B cell (primary cell): ENCODE measurements at regions not wholly inside any gene's neighbourhood (a gene's known extent, or its start where the extent isn't known, plus 50 kb on each side); places are given as distances from the start of the nearest gene placed in this dataset.

Experiments used
- ATAC-seq: fragments of 200-7000 bp; cut with Tn5 transposase; one replicate; pipeline ENCODE4 v1.10.0; 2021; ENCODE audit warnings: low read depth, mild to moderate bottlenecking, moderate number of reproducible peaks, moderate library complexity
- CTCF ChIA-PET: fragments of 350-600 bp; sonication (Branson Sonifier 250); formaldehyde crosslinking; loops from one replicate; lab custom pipeline; 2021; ENCODE audit warnings: antibody characterized with exemption, inconsistent platforms; lab: Charles Lee
- POLR2A ChIA-PET: fragments of 350-600 bp; sonication (Branson Sonifier 250); formaldehyde crosslinking; loops from one replicate; lab custom pipeline; 2021; ENCODE audit warnings: antibody characterized with exemption; lab: Charles Lee
- DNase-seq: peaks from one replicate; pipeline ENCODE4 v3.0.0; 2013
- H2AFZ ChIP-seq: 2 replicates; pipeline ENCODE4 v1.6.1; 2012; ENCODE audit warnings: mild to moderate bottlenecking, low read depth, low read length; ENCODE audit not compliant: insufficient read depth, poor library complexity, severe bottlenecking
- H3K27ac ChIP-seq, 2 donors: 1 replicate in 1 of 2; 2 replicates in 1 of 2; pipeline ENCODE4 v1.5.1; 2012 to 2013; ENCODE audit warnings: low read length in 2 of 2, mild to moderate bottlenecking in 2 of 2, moderate library complexity in 1 of 2
- H3K27me3 ChIP-seq, 4 experiments: fragments of 200-600 bp in 1 of 4; sonication (generic) in 1 of 4; replicated peaks in 1 of 4; 1 replicate in 2 of 4; 2 replicates in 2 of 4; pipeline versions ENCODE4 v1.6.1 to v1.7.0; 2013 to 2016; ENCODE audit warnings: low read length in 3 of 4, mild to moderate bottlenecking in 2 of 4, mixed read lengths in 1 of 4, moderate library complexity in 1 of 4; ENCODE audit not compliant: insufficient read depth in 4 of 4, control insufficient read depth in 3 of 4; ENCODE audit errors: control extremely low read depth in 1 of 4
- H3K36me3 ChIP-seq, 2 experiments: replicated peaks in 1 of 2; 1 replicate in 1 of 2; 2 replicates in 1 of 2; pipeline versions ENCODE4 v1.6.1 to v1.7.1; 2013; ENCODE audit warnings: low read length in 1 of 2; ENCODE audit not compliant: insufficient read depth in 2 of 2, control insufficient read depth in 1 of 2; ENCODE audit errors: control extremely low read depth in 1 of 2, extremely low read depth in 1 of 2
- H3K4me1 ChIP-seq, 2 donors: fragments of 200-600 bp in 1 of 2; sonication (generic) in 1 of 2; 1 replicate in 1 of 2; 2 replicates in 1 of 2; pipeline versions ENCODE4 v1.5.1 to v1.6.1; 2013 to 2017; ENCODE audit warnings: low read length in 2 of 2; ENCODE audit not compliant: control insufficient read depth in 2 of 2, insufficient read depth in 2 of 2
- H3K4me2 ChIP-seq: replicated peaks from 2 replicates; pipeline ENCODE3; 2012; ENCODE audit warnings: mild to moderate bottlenecking, low read depth, low read length; ENCODE audit not compliant: poor library complexity, severe bottlenecking
- H3K4me3 ChIP-seq, 5 experiments: fragments of 200-600 bp in 1 of 5; sonication (generic) in 1 of 5; 1 replicate in 3 of 5; 2 replicates in 2 of 5; pipeline versions ENCODE4 v1.5.1 to v1.7.0; 2011 to 2016; ENCODE audit warnings: low read length in 4 of 5, mild to moderate bottlenecking in 4 of 5, low read depth in 2 of 5, control low read depth in 1 of 5, moderate library complexity in 1 of 5; ENCODE audit not compliant: insufficient read depth in 1 of 5; ENCODE audit errors: control extremely low read depth in 1 of 5, extremely low read depth in 1 of 5
- H3K79me2 ChIP-seq: fragments of 200-600 bp; sonication (generic); one replicate; pipeline ENCODE4 v1.6.0; 2016; ENCODE audit warnings: low read length; ENCODE audit not compliant: control insufficient read depth, insufficient read depth
- H3K9ac ChIP-seq: fragments of 200-600 bp; sonication (generic); 2 replicates; pipeline ENCODE4 v1.6.1; 2017; ENCODE audit warnings: mild to moderate bottlenecking, low read length, moderate library complexity
- H3K9me3 ChIP-seq, 3 donors: one replicate each; pipeline versions ENCODE4 v1.6.1 to v1.7.1; 2013; ENCODE audit warnings: low read length in 2 of 3; ENCODE audit not compliant: control insufficient read depth in 2 of 3, insufficient read depth in 1 of 3; ENCODE audit errors: control extremely low read depth in 1 of 3
- H4K20me1 ChIP-seq: 2 replicates; pipeline ENCODE4 v1.6.0; 2012; ENCODE audit warnings: mild to moderate bottlenecking, low read length; ENCODE audit not compliant: insufficient read depth, control insufficient read depth, poor library complexity, severe bottlenecking
- H3K27ac Mint-ChIP-seq: one replicate; pipeline ENCODE4 v1.8.0; 2021; ENCODE audit warnings: mixed read lengths
- H3K27me3 Mint-ChIP-seq: one replicate; pipeline ENCODE4 v1.8.0; 2021; ENCODE audit warnings: mixed read lengths
- H3K4me1 Mint-ChIP-seq: one replicate; pipeline ENCODE4 v1.8.0; 2021; ENCODE audit warnings: mixed read lengths
- H3K4me3 Mint-ChIP-seq: one replicate; pipeline ENCODE4 v1.8.0; 2021; ENCODE audit warnings: mixed read lengths
- H3K9me3 Mint-ChIP-seq: one replicate; pipeline ENCODE4 v1.8.0; 2022; ENCODE audit warnings: mixed read lengths; ENCODE audit not compliant: insufficient read depth
- EZH2 ChIP-seq: IDR thresholded peaks from 2 replicates; pipeline ENCODE4 v1.6.1; 2012; ENCODE audit warnings: borderline replicate concordance, low read depth, mild to moderate bottlenecking, moderate library complexity, low read length; ENCODE audit not compliant: insufficient read depth, poor library complexity, severe bottlenecking
- WGBS: methylation state at CpG from one replicate; pipeline ENCODE4 v1.1.5; 2013; ENCODE audit warnings: missing lambda C conversion rate; ENCODE audit not compliant: insufficient coverage; 5-methylcytosine and 5-hydroxymethylcytosine counted together
- intact Hi-C: fragments of 100-400 bp; cut with micrococcal nuclease; formaldehyde crosslinking; loops from one replicate; pipeline ENCODE4 v1.10.0; 2022
- TF ChIP-seq, protein P1 (sequence below): fragments of 200-600 bp; IDR thresholded peaks from one replicate; pipeline ENCODE4 v1.8.0; 2022; ENCODE audit warnings: antibody characterized with exemption, mild to moderate bottlenecking

- H3K27ac Mint-ChIP-seq: no peak overlapping the region
- ChIA-PET POLR2A (no interaction called here), CTCF (no interaction called here)
- 73% methylated on average over 10 of the region's 15 CpGs for WGBS
- H3K4me3 Mint-ChIP-seq: no peak overlapping the region
- no peaks in the 10 kb centered on the region for H3K9me3 Mint-ChIP-seq
- no peak overlapping the region for H3K9ac ChIP-seq
- H4K20me1 ChIP-seq: no peaks in the 10 kb centered on the region
- no peaks in the 10 kb centered on the region for H3K36me3 ChIP-seq
- no peaks in the 10 kb centered on the region for H3K4me1 ChIP-seq
- no peaks in the 10 kb centered on the region for H3K4me1 Mint-ChIP-seq
- H2AFZ ChIP-seq: no peak overlapping the region
- intact Hi-C loops: no loop called here
- H3K27me3 Mint-ChIP-seq: peaks cover under 1% of the 10 kb centered on the region
- no peak overlapping the region for H3K4me2 ChIP-seq
- no peak overlapping the region for H3K27ac ChIP-seq
- H3K79me2 ChIP-seq: no peaks in the 10 kb centered on the region
- peaks cover 0 to 6% (median 0%) of the 10 kb centered on the region in 3 donors for H3K9me3 ChIP-seq
- no peak overlapping the region for H3K4me3 ChIP-seq
- H3K27me3 ChIP-seq: no peaks in the 10 kb centered on the region
- DNase-seq: no peak
- ATAC-seq: no peak
- TF ChIP-seq, protein P1, sequence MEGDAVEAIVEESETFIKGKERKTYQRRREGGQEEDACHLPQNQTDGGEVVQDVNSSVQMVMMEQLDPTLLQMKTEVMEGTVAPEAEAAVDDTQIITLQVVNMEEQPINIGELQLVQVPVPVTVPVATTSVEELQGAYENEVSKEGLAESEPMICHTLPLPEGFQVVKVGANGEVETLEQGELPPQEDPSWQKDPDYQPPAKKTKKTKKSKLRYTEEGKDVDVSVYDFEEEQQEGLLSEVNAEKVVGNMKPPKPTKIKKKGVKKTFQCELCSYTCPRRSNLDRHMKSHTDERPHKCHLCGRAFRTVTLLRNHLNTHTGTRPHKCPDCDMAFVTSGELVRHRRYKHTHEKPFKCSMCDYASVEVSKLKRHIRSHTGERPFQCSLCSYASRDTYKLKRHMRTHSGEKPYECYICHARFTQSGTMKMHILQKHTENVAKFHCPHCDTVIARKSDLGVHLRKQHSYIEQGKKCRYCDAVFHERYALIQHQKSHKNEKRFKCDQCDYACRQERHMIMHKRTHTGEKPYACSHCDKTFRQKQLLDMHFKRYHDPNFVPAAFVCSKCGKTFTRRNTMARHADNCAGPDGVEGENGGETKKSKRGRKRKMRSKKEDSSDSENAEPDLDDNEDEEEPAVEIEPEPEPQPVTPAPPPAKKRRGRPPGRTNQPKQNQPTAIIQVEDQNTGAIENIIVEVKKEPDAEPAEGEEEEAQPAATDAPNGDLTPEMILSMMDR: no peak
- TF ChIP-seq EZH2: no peak
Measured at GRCh38 chr16:86671486-86672178, 93.3 kb downstream of the FOXL1 start.

DNA sequence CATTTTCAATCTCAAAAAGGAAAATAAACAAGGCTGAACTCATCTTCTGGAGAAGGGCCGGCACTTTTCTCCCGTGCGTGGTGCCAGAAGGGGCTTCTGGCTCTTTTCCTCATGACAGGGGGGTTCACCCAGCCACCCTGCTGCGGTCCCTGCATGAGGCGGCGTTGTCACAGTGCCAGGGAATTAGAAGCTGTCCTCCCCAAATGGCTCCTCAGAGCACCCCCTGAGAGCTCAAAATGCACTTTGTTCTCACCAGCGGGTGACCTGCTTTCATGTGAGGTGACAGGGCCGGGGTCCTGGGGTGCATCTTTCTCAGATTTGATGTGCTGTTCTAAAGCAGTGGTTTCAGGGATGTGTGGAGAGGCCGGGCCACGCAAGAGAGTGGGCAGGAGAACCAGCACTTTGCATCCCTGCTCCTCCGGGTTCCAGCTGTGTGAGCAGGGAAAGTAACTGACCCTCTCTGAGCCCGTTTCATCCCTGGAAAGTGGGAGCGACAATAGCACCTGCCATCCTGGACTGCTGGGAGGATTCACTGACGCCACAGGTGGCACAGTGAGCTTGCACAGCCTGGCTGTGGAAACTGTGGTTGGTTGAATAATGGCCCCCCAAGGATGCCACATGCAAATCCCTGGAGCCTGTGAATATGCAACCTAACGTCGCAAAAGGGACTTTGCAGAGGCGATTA, 94.0 kb downstream of the FOXL1 start:
- DNase-seq: no peak
- ChIA-PET CTCF (no interaction called here), POLR2A (no interaction called here)
- H3K4me2 ChIP-seq: no peak overlapping the region
- WGBS: 82% methylated on average over 17 of the region's 17 CpGs
- intact Hi-C loops: no loop called here
- no peak overlapping the region for H3K4me3 ChIP-seq
- H3K9me3 ChIP-seq: peaks cover 0 to 9% (median 0%) of the 10 kb centered on the region in 3 donors
- Mint-ChIP-seq H3K9me3 (no peaks in the 10 kb centered on the region), H3K4me1 (no peaks in the 10 kb centered on the region), H3K27ac (no peak overlapping the region), H3K4me3 (no peak overlapping the region), H3K27me3 (no peaks in the 10 kb centered on the region)
- no peaks in the 10 kb centered on the region for H3K36me3 ChIP-seq
- ATAC-seq: no peak
- no peaks in the 10 kb centered on the region for H3K4me1 ChIP-seq
- H4K20me1 ChIP-seq: no peaks in the 10 kb centered on the region
- no peaks in the 10 kb centered on the region for H3K27me3 ChIP-seq
- no peak overlapping the region for H3K9ac ChIP-seq
- no peak overlapping the region for H3K27ac ChIP-seq
- TF ChIP-seq, protein P1: no peak
- TF ChIP-seq EZH2: no peak
- no peaks in the 10 kb centered on the region for H3K79me2 ChIP-seq
- no peak overlapping the region for H2AFZ ChIP-seq
